IPS-20b (cell line): ENCODE measurements at regions not wholly inside any gene's neighbourhood (a gene's known extent, or its start where the extent isn't known, plus 50 kb on each side); places are given as distances from the start of the nearest gene placed in this dataset.

ENCODE experiments used
- H3K27ac ChIP-seq: one replicate; pipeline ENCODE4 v1.5.1; 2013; ENCODE audit warnings: low read length
- H3K27me3 ChIP-seq: 2 replicates; pipeline ENCODE4 v1.6.1; 2013; ENCODE audit warnings: mild to moderate bottlenecking, low read length, inconsistent platforms; ENCODE audit not compliant: insufficient read depth
- H3K36me3 ChIP-seq: 2 replicates; pipeline ENCODE4 v1.6.1; 2013; ENCODE audit warnings: low read depth, mild to moderate bottlenecking, inconsistent platforms, low read length, moderate library complexity; ENCODE audit not compliant: insufficient read depth
- H3K4me1 ChIP-seq: 2 replicates; pipeline ENCODE4 v1.6.1; 2013; ENCODE audit warnings: mild to moderate bottlenecking, control low read depth, inconsistent platforms, low read length, moderate library complexity; ENCODE audit not compliant: insufficient read depth
- H3K4me3 ChIP-seq: 2 replicates; pipeline ENCODE4 v1.5.1; 2013; ENCODE audit warnings: mild to moderate bottlenecking, low read length, inconsistent platforms
- H3K9ac ChIP-seq: 2 replicates; pipeline ENCODE4 v1.6.1; 2013; ENCODE audit warnings: low read depth, mild to moderate bottlenecking, inconsistent platforms, low read length, moderate library complexity
- H3K9me3 ChIP-seq: 2 replicates; pipeline ENCODE4 v1.6.1; 2013; ENCODE audit warnings: mild to moderate bottlenecking, low read depth, low read length, inconsistent platforms; ENCODE audit not compliant: insufficient read depth

DNA sequence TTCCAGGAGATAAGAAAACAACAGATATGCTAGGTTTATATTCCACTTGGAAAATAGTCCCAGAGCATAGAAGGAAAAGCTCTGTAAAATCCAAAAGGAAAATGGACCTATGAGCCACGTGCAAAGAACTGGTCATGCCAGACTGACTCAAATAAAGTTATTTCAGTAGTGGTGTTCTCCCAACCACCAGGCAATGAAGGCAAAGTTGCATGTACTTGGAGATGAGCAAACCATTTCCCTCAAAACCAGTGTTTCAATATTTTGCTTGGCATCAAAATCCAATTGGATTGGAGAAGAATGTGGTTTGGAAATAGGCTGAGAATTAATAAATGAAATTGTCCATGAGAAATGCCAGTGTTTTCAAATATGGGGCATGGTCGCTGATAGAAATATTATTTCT lies 237.5 kb downstream of the ICOS start:
- no peaks in the 10 kb centered on the region for H3K9me3 ChIP-seq
- H3K9ac ChIP-seq: no peak overlapping the region
- no peak overlapping the region for H3K4me3 ChIP-seq
- peaks cover 15% of the 10 kb centered on the region for H3K4me1 ChIP-seq
- no peak overlapping the region for H3K27ac ChIP-seq
- H3K36me3 ChIP-seq: no peaks in the 10 kb centered on the region
- H3K27me3 ChIP-seq: no peaks in the 10 kb centered on the region

DNA sequence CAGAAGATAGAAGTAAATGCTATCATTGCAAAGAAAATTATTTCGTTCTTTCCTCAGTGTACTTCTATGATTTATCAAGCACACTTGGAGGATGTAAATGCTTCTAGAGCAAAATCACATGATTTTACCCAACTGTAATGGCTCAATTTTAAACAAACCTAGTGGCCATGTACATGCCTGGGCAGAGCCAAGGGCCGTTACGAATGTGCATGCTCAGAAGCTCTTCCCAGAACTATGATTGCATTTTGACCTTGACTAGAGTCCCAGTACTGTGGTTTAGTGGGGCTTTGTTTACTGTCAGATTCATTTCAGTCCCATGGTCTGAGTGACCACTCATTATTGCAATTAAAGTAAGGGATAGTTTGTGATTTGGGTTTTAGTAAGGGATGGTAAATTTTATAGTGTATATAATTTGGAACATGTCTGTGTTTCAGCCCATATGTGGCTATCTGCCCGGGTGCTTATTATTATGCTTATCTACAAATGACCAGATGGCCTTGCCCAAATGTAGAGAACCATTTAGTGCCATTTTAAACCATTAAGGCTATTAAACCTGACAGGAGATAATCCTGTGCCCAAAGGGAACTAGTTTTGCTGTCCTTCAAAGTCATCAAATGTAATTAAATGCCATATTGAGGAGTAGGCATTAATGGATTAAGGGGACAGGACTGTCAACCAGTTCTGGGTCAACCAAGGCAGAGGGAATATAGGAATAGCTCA lies 239.1 kb downstream of the ICOS start:
- Histone ChIP-seq H3K27me3 (no peaks in the 10 kb centered on the region), H3K36me3 (no peaks in the 10 kb centered on the region), H3K27ac (no peak overlapping the region), H3K9ac (no peak overlapping the region), H3K4me3 (no peak overlapping the region), H3K4me1 (peaks cover 15% of the 10 kb centered on the region), H3K9me3 (no peaks in the 10 kb centered on the region)

DNA sequence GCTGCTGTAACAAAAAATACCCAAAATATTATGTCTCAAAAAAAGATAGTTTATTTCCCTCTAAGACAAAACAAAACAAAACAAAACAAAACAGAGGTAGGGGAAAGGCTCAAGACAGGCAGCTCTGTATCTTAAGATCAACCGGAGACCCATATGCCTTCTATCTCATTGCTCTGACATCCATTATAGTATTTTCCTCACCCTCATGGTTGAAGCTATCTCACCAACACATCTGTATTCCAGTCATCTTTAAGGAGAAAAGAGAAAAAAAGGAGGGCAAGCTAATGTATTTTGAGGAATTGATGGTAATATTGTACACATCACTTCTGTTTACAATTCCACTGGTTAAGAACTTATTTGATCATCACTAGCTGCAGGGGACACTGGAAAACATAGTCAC lies 239.7 kb downstream of the ICOS start:
- no peaks in the 10 kb centered on the region for H3K27me3 ChIP-seq
- peaks cover 10% of the 10 kb centered on the region; the same call in 1 of the 2 replicates for H3K4me1 ChIP-seq

DNA sequence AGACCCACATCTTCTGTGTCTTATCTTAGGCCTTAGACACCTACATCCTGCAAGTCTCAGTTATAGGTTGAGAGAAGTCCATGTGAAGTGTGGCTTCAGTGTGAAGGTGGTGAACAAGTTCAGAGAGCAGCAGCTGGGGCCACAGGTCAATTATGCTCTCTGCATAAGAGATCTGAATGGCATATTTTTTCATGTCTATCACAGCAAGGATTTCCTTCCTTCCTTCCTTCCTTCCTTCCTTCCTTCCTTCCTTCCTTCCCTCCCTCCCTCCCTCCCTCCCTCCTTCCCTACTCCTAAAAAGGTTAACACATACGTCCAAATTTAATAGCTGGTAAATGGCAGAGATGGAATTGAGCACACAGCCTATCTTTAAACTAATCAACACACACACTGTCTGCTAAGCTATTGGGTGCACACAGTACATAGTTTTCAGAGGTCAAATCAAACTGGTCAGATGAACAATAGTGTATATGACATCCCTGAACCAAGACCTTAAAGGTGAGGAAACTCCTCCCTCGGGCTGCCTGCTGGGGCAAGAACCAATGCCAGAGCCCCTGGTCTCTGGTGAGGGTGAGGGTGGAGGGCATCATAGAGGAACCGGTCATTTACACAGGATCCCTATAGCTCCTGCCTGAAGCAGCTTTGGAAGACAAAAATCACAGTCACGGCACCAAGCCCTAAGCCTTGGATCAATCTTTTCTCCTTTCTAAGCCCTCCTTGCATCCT lies 240.9 kb downstream of the ICOS start:
- Histone ChIP-seq H3K9ac (no peak overlapping the region), H3K27ac (no peak overlapping the region), H3K4me1 (peaks cover 2% of the 10 kb centered on the region; the same call in 1 of the 2 replicates), H3K9me3 (no peaks in the 10 kb centered on the region), H3K4me3 (no peak overlapping the region), H3K27me3 (no peaks in the 10 kb centered on the region), H3K36me3 (no peaks in the 10 kb centered on the region)

More for the DNA sequence above, 239.7 kb downstream of the ICOS start:
- H3K9ac ChIP-seq: no peak overlapping the region
- no peaks in the 10 kb centered on the region for H3K9me3 ChIP-seq
- no peaks in the 10 kb centered on the region for H3K36me3 ChIP-seq
- H3K27ac ChIP-seq: no peak overlapping the region
- no peak overlapping the region for H3K4me3 ChIP-seq

DNA sequence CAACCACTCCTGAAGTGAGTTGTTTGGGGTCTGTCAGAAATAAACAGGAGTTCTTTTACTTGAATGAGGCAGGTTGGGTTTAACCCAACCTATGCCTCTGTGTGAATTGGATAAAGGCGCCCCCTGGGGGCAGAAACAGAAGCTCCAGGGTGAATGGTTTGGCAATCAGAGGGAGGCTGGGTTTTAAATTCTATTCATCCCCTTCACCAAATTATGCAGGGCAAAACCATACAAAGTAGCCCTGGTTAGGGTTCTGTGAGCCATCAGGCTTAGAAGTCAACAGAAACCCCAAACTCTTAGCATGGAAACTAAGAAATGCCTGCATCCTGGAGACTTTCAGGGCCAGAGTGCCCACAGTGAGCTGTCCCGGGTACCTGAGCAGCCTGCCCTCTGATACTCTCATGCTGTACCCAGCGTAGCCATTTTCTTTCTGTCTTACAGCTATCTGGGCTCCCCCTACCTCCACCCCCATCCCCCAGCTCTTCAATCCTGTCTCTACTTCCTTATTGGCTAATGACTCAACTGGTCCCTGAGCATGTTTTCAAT lies 241.5 kb downstream of the ICOS start:
- Histone ChIP-seq H3K36me3 (no peaks in the 10 kb centered on the region), H3K9ac (no peak overlapping the region), H3K4me1 (peaks cover 2% of the 10 kb centered on the region; the same call in 1 of the 2 replicates), H3K4me3 (no peak overlapping the region), H3K27me3 (no peaks in the 10 kb centered on the region), H3K27ac (no peak overlapping the region), H3K9me3 (no peaks in the 10 kb centered on the region)

DNA sequence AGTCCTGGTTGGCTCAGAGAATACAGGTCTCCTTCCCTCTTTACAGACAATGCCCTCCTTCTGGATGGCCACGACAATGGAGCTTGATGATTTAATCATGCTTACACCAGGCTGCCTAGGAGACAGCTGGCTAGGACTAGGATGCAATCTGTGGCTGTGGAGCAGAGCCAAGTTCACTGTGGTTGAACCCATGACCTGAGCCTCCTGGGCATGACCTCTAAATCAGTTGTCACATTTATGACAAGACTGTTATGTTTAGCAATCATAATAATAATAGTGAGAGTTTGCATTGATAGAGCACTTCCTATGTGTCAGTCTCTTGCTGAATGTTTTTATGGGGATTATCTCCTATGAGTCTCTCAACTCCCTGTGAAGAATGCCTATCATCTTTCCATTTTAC lies 244.1 kb downstream of the ICOS start:
- peaks cover 2% of the 10 kb centered on the region; the same call in 1 of the 2 replicates for H3K4me1 ChIP-seq
- H3K36me3 ChIP-seq: no peaks in the 10 kb centered on the region
- no peak overlapping the region for H3K4me3 ChIP-seq
- no peak overlapping the region for H3K9ac ChIP-seq
- H3K27ac ChIP-seq: no peak overlapping the region
- no peaks in the 10 kb centered on the region for H3K27me3 ChIP-seq
- H3K9me3 ChIP-seq: no peaks in the 10 kb centered on the region

DNA sequence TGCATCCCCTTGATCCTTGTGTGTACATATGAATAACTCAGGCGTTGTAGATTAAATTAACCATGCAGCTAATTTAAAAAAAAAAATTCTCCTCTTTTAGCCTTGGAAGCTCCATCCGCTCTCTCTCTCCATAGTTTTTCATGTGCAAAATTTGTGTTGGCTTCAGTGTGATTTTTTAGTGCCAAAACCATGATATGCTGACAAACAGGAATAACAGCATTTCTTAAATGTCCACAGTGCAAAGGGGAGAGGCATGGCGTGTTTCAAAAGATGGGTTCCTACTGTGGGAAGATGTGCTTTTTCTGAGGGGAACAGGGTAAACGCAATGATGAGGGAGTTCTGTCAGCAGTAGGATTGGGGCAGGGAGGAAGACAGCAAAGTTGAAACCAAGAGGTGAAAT lies 247.0 kb downstream of the ICOS start:
- Histone ChIP-seq H3K36me3 (no peaks in the 10 kb centered on the region), H3K4me3 (no peak overlapping the region), H3K9me3 (no peaks in the 10 kb centered on the region), H3K9ac (no peak overlapping the region), H3K27ac (no peak overlapping the region), H3K4me1 (no peaks in the 10 kb centered on the region), H3K27me3 (no peaks in the 10 kb centered on the region)

DNA sequence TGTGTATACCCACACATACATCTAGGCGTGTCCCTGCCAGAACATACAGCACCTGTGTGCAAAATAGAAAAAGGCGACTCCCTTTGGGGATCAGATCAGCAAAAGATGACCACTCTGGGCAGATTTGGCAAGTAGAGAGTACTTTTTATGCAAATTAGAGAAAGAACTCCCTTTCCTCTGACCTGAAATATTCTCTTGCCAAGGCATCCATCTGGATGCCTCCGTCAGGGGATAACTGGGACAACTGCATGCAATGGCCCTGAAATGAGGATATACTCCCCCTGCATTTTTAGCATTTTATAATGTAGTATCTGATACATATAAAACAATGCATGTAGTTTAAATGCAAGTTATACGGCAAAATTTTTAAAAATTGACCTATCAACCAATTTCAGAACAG lies 247.7 kb downstream of the ICOS start:
- no peak overlapping the region for H3K27ac ChIP-seq
- no peaks in the 10 kb centered on the region for H3K4me1 ChIP-seq
- H3K9me3 ChIP-seq: no peaks in the 10 kb centered on the region
- no peak overlapping the region for H3K4me3 ChIP-seq
- H3K36me3 ChIP-seq: no peaks in the 10 kb centered on the region
- no peaks in the 10 kb centered on the region for H3K27me3 ChIP-seq
- no peak overlapping the region for H3K9ac ChIP-seq

DNA sequence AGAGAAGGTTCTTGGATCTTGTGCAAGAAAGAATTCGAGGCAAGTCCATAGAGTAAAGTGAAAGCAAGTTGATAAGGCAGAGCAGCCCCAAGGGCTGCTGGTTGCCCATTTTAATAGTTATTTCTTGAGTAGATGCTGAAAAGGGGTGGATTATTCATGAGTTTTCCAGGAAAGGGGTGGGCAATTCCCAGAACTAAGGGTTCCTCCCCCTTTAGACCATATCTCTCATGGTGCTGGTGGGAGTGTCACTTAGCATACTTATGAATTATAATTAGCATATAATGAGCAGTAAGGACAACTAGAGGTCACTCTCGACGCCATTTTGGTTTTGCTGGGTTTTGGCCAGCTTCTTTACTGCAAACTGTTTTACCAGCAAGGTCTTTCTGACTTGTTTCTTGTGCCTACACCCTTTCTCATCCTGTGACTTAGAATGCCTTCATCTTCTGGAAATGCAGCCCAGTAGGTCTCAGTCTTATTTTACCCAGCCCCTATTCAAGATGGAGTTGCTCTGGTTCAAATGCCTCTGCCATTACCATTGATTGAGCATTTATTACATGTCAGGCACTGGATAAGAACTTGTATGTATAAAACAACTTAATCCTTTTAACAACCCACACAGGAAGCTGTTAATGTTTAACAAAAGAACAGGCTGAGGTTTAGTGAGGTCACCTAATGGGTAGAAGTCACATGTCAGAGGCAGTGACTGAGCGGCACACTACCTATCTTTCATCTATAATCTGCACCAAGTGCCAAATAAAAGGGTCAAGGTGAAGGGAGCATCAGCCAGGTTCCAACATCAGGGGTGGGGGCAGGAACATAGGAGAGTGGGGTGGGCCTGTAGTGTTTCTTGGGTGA lies 250.9 kb downstream of the ICOS start:
- H3K9me3 ChIP-seq: no peaks in the 10 kb centered on the region
- no peak overlapping the region for H3K9ac ChIP-seq
- H3K4me1 ChIP-seq: no peaks in the 10 kb centered on the region
- no peak overlapping the region for H3K27ac ChIP-seq
- no peak overlapping the region for H3K4me3 ChIP-seq
- no peaks in the 10 kb centered on the region for H3K27me3 ChIP-seq
- no peaks in the 10 kb centered on the region for H3K36me3 ChIP-seq

DNA sequence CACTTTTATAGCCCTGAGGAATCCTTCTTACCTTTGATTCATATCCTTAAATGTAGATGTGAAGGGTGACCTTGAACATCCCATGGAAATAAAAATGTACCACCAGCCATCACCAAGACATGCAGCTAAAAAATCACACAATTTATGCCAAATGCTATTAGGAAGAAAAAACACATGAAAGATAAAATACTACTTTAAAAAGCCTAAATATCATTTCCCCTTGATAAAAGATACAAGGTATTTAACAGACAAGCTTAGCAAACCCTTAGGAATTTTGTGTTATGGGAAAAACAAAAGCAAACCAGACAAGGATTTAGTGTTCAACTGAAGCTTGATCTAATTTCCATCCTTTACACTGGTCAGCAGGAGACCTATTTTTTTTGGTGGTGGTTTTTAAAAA lies 255.0 kb downstream of the ICOS start:
- Histone ChIP-seq H3K9ac (no peak overlapping the region), H3K27me3 (no peaks in the 10 kb centered on the region), H3K9me3 (no peaks in the 10 kb centered on the region), H3K36me3 (no peaks in the 10 kb centered on the region), H3K4me1 (no peaks in the 10 kb centered on the region), H3K4me3 (no peak overlapping the region), H3K27ac (no peak overlapping the region)

DNA sequence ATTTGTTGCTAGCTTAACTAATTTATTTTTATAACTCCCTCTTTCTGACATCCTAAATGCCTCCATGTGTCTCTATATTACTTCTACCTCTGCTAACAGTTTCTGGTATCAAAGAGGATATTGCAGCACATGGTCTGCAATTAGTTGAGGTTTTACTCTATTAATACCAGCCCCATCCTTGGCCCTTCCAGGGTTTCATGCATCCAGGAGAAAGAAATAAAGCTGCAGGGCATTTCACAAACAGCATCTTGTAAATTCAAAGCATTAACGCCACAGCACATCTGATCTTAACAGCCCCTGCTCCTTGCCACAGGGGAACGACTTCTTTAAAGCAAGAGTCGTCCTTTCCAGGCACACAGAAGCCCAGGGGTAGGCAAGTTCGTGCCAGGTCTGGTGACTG lies 258.9 kb downstream of the ICOS start:
- Histone ChIP-seq H3K9ac (no peak overlapping the region), H3K9me3 (no peaks in the 10 kb centered on the region), H3K27me3 (no peaks in the 10 kb centered on the region), H3K36me3 (no peaks in the 10 kb centered on the region), H3K4me3 (no peak overlapping the region), H3K4me1 (no peaks in the 10 kb centered on the region), H3K27ac (no peak overlapping the region)
